Epithelial cell of proximal tubule (primary cell): ENCODE measurements at regions not wholly inside any gene's neighbourhood (a gene's known extent, or its start where the extent isn't known, plus 50 kb on each side); places are given as distances from the start of the nearest gene placed in this dataset.

Experiments used
- DNase-seq: peaks from one replicate; pipeline ENCODE4 v3.0.0-alpha.2; 2011; ENCODE audit warnings: low read depth
- H3K4me3 ChIP-seq: 2 replicates; pipeline ENCODE4 v1.5.1; 2011; ENCODE audit warnings: low read depth, mild to moderate bottlenecking, low read length
- CTCF ChIP-seq: conservative IDR thresholded peaks from 2 replicates; pipeline ENCODE4 v1.5.1; 2012; ENCODE audit warnings: low read depth, mild to moderate bottlenecking, low read length

DNA sequence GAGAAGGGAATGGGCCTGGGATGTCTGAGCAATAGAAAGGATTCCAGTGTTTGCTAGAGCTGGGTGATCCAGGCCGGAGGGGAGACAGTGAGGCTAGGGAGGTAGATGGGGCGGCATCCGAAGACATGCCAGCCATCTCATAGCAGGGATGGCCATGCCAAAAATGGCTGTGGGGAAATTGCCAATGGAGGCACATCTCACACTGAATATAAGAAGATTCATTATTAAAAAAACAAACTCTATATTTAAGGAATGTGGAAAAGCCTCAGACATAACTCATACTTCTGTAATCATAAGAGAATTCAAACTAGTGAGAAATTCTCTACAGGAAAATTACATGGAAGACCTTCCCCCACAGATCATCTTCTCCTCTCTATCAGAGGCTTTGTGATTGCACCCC, 289.2 kb downstream of the FGF9 start:
- no peak for TF ChIP-seq CTCF

GRCh38 chr13:21964686-21965085, 293.8 kb downstream of the FGF9 start:
- no peak for TF ChIP-seq CTCF
- no peak for DNase-seq
- H3K4me3 ChIP-seq, result no peak overlapping the region

More for the DNA sequence above, 289.2 kb downstream of the FGF9 start:
- no peak for DNase-seq
- H3K4me3 ChIP-seq, result no peak overlapping the region

DNA sequence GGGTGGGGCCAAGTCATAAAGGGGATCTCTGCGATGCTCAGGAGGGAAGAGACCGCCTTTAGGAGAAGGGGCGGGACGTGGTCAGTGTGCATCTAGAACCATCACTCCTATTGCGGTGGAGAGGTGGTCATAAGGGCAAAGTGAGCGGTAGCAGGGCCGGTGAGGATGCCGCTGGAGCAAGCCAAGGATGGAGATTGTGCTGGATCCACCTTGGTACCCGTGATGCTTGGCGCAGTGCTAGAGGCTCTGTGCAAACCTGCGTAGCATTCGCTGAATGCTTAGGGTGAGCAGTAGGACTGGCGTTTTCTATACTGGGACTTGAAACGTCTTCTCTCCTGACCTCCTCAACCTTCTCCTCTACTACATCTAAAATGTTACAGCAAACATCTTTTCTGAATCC, 294.2 kb downstream of the FGF9 start:
- TF ChIP-seq CTCF, result no peak
- DNase-seq, result no peak
- H3K4me3 ChIP-seq, result no peak overlapping the region

GRCh38 chr13:21966014-21966413, 295.1 kb downstream of the FGF9 start:
- DNase-seq, result no peak
- no peak overlapping the region for H3K4me3 ChIP-seq

GRCh38 chr13:21967871-21968270, 297.0 kb downstream of the FGF9 start:
- DNase-seq, result no peak
- TF ChIP-seq CTCF, result no peak
- no peak overlapping the region for H3K4me3 ChIP-seq

More at GRCh38 chr13:21966014-21966413, 295.1 kb downstream of the FGF9 start:
- TF ChIP-seq CTCF, result no peak

DNA sequence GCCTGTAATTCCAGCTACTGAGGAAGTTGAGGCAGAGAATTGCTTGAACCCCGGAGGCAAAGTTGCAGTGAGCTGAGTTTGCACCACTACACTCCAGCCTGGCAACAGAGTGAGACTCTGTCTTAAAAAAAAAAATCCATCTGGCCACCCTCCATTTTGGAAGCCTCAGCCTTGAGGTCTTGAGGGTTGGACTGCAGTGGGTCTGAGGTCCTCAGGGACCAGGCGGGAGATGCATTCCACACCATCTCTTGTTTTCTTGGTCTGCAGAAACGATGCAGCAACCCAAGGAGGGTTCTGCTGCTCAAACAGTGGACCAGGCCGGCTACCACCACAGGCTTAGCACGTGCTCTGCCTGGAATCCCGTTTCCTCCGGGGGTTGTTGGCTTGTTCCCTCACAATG, 299.3 kb downstream of the FGF9 start:
- no peak overlapping the region for H3K4me3 ChIP-seq

DNA sequence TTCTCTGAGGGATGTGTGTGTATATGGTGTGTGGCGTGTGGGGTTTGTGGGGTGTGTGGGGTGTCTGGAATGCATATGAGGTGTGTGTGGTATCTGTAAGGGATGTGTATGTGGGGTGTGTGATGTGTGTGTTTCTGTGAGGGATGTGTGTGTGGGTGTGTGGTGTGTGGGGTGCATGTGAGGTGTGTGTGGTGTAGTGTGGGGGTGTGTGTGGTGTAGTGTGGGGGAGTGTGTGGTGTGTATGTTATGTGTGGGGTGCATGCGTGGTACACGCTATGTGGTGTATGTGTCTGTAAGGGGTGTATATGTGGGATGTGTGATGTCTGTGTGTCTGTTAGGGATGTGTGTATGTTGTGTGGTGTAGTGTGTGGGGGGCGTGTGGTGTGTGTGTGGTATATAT, 300.0 kb downstream of the FGF9 start:
- no peak overlapping the region for H3K4me3 ChIP-seq
- no peak for DNase-seq
- TF ChIP-seq CTCF, result no peak

More for the DNA sequence above, 299.3 kb downstream of the FGF9 start:
- TF ChIP-seq CTCF, result no peak
- DNase-seq, result no peak
